Stimulated activated naive B cell treated with anti-CD40 and anti-IgM and Interleukin-4, amounts not matched to agents 10 μg/mL and 1 μg/mL and 100 μg/mL, for 72 hours (primary cell): ENCODE measurements at regions not wholly inside any gene's neighbourhood (a gene's known extent, or its start where the extent isn't known, plus 50 kb on each side); places are given as distances from the start of the nearest gene placed in this dataset.

Experiments
- ATAC-seq, 2 donors: fragments of 150-1000 bp; cut with Tn5 transposase; replicated peaks; 2 replicates each; pipeline ENCODE4 v1.10.0; 2021; ENCODE audit warnings: moderate library complexity in 1 of 2
- DNase-seq: peaks from one replicate; pipeline ENCODE4 v3.0.0; 2021
- H3K27ac Mint-ChIP-seq: one replicate; pipeline ENCODE4 v1.8.0; 2022; ENCODE audit warnings: mild to moderate bottlenecking, mixed read lengths
- H3K27me3 Mint-ChIP-seq, 2 donors: one replicate each; pipeline ENCODE4 v1.8.0; 2022; ENCODE audit warnings: mixed read lengths in 2 of 2
- H3K36me3 Mint-ChIP-seq, 2 donors: one replicate each; pipeline ENCODE4 v1.8.0; 2022; ENCODE audit warnings: mixed read lengths in 2 of 2, mild to moderate bottlenecking in 1 of 2
- H3K4me1 Mint-ChIP-seq, 2 donors: one replicate each; pipeline ENCODE4 v1.8.0; 2022; ENCODE audit warnings: mixed read lengths in 2 of 2, mild to moderate bottlenecking in 1 of 2
- H3K4me3 Mint-ChIP-seq, 2 donors: one replicate each; pipeline ENCODE4 v1.8.0; 2022; ENCODE audit warnings: mild to moderate bottlenecking in 2 of 2, mixed read lengths in 2 of 2, moderate library complexity in 1 of 2
- H3K9me3 Mint-ChIP-seq, 2 donors: one replicate each; pipeline ENCODE4 v1.8.0; 2022; ENCODE audit warnings: mixed read lengths in 2 of 2, mild to moderate bottlenecking in 1 of 2

- no peaks in the 10 kb centered on the region for H3K9me3 Mint-ChIP-seq
- no peak for DNase-seq
These were observed 56.5 kb upstream of the CD302 start for GRCh38 chr2:159854481-159854880.

GRCh38 chr2:159853101-159853500 lies 55.1 kb upstream of the CD302 start:
- H3K36me3 Mint-ChIP-seq, result peaks cover 36 to 66% of the 10 kb centered on the region in 2 donors
- H3K27me3 Mint-ChIP-seq, result no peaks in the 10 kb centered on the region
- H3K9me3 Mint-ChIP-seq, result no peaks in the 10 kb centered on the region
- ATAC-seq (no peak), DNase-seq (no peak)
- peaks cover 6 to 19% of the 10 kb centered on the region in 2 donors for H3K4me1 Mint-ChIP-seq
- no peak overlapping the region for H3K27ac Mint-ChIP-seq
- H3K4me3 Mint-ChIP-seq, result no peak overlapping the region

More at GRCh38 chr2:159854481-159854880, 56.5 kb upstream of the CD302 start:
- H3K27me3 Mint-ChIP-seq, result no peaks in the 10 kb centered on the region
- no peak for ATAC-seq
- H3K4me1 Mint-ChIP-seq, result peaks cover 8 to 25% of the 10 kb centered on the region in 2 donors
- H3K27ac Mint-ChIP-seq, result peak overlapping the region; percentile 54
- H3K36me3 Mint-ChIP-seq, result peaks cover 42 to 66% of the 10 kb centered on the region in 2 donors
- no peak overlapping the region for H3K4me3 Mint-ChIP-seq

- Mint-ChIP-seq H3K9me3 (no peaks in the 10 kb centered on the region), H3K4me3 (no peak overlapping the region), H3K27ac (no peak overlapping the region), H3K36me3 (peaks cover 39 to 72% of the 10 kb centered on the region in 2 donors), H3K4me1 (peaks cover 6 to 19% of the 10 kb centered on the region in 2 donors), H3K27me3 (no peaks in the 10 kb centered on the region)
- ATAC-seq (no peak), DNase-seq (no peak)
These were observed 53.9 kb upstream of the CD302 start for GRCh38 chr2:159851941-159852340.

- Mint-ChIP-seq H3K36me3 (peaks cover 40 to 68% of the 10 kb centered on the region in 2 donors), H3K27ac (no peak overlapping the region), H3K4me1 (peaks cover 4 to 12% of the 10 kb centered on the region in 2 donors), H3K9me3 (no peaks in the 10 kb centered on the region), H3K27me3 (no peaks in the 10 kb centered on the region), H3K4me3 (no peak overlapping the region)
- ATAC-seq (no peak), DNase-seq (no peak)
These were observed 52.8 kb upstream of the CD302 start for GRCh38 chr2:159850789-159851188.

GRCh38 chr2:159849160-159849813 lies 51.3 kb upstream of the CD302 start:
- no peaks in the 10 kb centered on the region for H3K27me3 Mint-ChIP-seq
- peaks cover 34 to 58% of the 10 kb centered on the region in 2 donors for H3K36me3 Mint-ChIP-seq
- no peak overlapping the region for H3K27ac Mint-ChIP-seq
- H3K4me3 Mint-ChIP-seq, result no peak overlapping the region
- no peak for DNase-seq
- peaks cover 0 to 4% of the 10 kb centered on the region in 2 donors for H3K4me1 Mint-ChIP-seq
- ATAC-seq, result no peak
- no peaks in the 10 kb centered on the region for H3K9me3 Mint-ChIP-seq
